ENCODE measurements at regions not wholly inside any gene's neighbourhood (a gene's known extent, or its start where the extent isn't known, plus 50 kb on each side); places are given as distances from the start of the nearest gene placed in this dataset.

DNA sequence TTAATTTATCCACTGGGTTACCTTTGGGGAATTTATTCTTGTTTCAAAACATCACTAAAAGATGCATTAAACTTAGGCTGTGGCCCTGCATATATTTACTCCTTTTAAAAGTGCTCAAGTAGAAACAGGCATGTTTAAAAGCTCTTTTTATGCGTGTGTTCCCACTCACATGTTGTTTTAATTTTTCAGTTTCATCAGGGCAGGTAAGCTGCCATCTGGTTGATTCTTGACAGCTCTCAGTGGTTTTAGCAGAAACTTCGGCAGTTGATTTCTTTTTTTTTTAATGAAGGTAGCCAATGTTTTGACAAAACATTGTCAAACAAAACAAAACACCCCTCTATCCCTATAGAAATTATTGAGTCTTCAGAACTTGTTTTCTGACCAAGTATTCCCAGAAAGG is 89.6 kb upstream of the LGR5 start:
- TF ChIP-seq, protein P1, sequence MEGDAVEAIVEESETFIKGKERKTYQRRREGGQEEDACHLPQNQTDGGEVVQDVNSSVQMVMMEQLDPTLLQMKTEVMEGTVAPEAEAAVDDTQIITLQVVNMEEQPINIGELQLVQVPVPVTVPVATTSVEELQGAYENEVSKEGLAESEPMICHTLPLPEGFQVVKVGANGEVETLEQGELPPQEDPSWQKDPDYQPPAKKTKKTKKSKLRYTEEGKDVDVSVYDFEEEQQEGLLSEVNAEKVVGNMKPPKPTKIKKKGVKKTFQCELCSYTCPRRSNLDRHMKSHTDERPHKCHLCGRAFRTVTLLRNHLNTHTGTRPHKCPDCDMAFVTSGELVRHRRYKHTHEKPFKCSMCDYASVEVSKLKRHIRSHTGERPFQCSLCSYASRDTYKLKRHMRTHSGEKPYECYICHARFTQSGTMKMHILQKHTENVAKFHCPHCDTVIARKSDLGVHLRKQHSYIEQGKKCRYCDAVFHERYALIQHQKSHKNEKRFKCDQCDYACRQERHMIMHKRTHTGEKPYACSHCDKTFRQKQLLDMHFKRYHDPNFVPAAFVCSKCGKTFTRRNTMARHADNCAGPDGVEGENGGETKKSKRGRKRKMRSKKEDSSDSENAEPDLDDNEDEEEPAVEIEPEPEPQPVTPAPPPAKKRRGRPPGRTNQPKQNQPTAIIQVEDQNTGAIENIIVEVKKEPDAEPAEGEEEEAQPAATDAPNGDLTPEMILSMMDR (IDR thresholded peaks at IDR 0.05; ENCODE audit: low read depth, low read length, missing control alignments), result no peak
- DNase-seq (ENCODE audit: low read depth), result no peak
- no peak overlapping the region for H3K4me3 ChIP-seq (ENCODE audit: low read depth, low read length)

DNA sequence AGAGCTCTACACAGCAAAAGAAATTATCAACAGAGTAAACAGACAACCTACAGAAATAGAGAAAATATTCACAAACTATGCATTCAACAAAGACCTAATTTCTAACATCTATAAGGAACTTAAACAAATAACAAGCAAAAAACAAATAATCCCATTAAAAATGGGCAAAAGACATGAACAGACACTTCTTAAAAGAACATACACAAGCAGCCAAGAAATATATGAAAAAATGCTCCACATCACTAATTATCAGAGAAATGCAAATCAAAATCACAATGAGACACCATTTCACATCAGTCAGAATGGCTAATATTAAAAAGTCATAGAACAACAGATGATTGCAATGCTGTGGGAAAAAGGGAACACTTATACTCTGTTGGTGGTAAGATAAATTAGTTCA is 100.7 kb upstream of the LGR5 start:
- no peak for DNase-seq (ENCODE audit: low read depth)
- H3K4me3 ChIP-seq (ENCODE audit: low read depth, low read length), result no peak overlapping the region
- TF ChIP-seq, protein P1 (IDR thresholded peaks at IDR 0.05; ENCODE audit: low read depth, low read length, missing control alignments), result no peak

DNA sequence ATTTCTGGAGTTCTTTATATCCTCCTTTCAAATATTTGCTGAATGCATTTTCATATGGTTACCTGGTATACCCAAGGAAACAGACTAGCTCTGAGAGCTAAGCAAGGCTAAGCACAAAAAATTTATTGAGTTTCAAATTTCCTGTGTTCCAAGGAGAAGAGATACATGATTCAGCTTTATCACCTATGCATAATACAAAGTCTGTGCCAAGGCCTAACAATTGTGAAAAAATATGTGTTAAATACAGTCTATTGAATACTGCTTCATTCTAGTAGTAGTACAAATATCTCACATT is 103.7 kb upstream of the LGR5 start:
- no peak for DNase-seq (ENCODE audit: low read depth)
- TF ChIP-seq, protein P1 (IDR thresholded peaks at IDR 0.05; ENCODE audit: low read depth, low read length, missing control alignments), result no peak
- H3K4me3 ChIP-seq (ENCODE audit: low read depth, low read length), result no peak overlapping the region

DNA sequence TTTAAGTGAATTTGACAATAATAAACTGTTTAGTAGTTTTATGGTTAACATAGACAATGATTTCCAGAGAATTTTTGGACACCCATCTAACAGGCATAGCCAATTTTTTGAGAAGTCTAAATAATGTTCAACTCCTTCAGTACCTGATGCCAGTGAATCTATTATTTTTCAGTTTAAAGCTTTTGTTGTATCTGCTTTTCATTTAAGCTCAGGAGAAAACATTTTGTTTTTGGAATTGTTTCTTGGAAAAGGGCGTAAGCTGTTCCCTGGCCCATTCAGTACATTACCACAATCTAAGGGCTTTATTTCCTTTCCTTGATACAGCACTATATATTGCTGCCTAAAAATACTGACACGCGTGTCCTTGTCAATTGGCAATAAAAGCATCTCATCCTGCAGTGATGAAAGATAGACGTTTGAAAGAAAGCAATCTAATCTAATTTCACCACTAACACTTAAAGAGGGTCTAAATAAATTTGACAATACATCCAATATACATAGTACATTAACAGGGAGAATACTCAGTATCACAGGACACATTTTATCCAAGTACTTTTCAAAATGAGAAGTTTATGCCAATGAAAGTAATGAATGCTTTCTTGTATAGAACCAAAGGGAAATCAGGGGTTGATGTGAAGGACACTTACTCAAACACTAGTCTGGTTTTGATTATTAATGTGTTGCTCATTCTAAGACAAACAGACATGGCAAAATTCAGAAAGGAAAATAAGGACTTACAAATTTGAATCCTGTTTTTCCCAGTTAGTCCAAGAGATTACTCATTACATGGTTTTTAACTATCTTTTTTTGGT is 104.2 kb upstream of the LGR5 start:
- TF ChIP-seq, protein P1 (IDR thresholded peaks at IDR 0.05; ENCODE audit: low read depth, low read length, missing control alignments), result no peak
- no peak for DNase-seq (ENCODE audit: low read depth)
- no peak overlapping the region for H3K4me3 ChIP-seq (ENCODE audit: low read depth, low read length)

DNA sequence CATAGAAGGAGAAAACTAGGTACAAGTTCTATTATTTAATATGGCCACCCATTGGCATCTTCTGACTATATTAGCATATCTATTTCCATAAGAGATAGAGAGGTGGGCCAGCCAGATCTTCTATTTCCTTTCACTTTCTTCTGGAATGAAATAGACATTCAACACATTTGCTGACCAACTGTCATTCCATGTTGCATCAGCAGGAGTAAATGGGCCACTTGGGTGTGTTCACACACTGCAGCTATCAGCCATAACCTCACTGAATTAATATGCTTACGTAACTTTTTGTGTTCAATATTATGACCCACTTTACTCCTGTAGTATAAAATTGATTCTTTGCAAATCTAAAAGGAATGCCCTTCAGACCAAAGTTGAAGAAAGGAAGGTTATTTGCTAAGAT is 106.2 kb upstream of the LGR5 start:
- TF ChIP-seq, protein P1 (IDR thresholded peaks at IDR 0.05; ENCODE audit: low read depth, low read length, missing control alignments), result no peak
- no peak overlapping the region for H3K4me3 ChIP-seq (ENCODE audit: low read depth, low read length)
- no peak for DNase-seq (ENCODE audit: low read depth)

DNA sequence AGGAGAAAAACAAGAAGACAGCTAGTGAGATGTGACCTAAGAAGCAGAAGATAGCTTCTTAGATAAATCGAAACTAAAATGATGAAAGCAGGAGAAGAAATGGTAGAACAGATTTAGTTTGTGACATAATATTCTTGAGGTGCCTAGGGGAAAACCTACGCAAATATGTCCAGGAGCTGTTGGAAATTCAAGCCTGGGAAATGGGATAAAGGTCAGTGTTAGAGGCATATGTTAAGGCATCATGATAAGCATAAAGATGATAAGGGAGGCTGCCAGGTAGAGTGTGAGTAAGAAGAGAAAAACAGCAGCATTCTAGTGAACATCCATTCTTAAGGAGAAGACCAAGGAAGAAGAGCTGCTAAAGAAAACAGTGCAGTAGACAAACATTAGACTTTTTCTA is 109.6 kb upstream of the LGR5 start:
- H3K4me3 ChIP-seq (ENCODE audit: low read depth, low read length), result no peak overlapping the region
- no peak for DNase-seq (ENCODE audit: low read depth)
- TF ChIP-seq, protein P1 (IDR thresholded peaks at IDR 0.05; ENCODE audit: low read depth, low read length, missing control alignments), result no peak

DNA sequence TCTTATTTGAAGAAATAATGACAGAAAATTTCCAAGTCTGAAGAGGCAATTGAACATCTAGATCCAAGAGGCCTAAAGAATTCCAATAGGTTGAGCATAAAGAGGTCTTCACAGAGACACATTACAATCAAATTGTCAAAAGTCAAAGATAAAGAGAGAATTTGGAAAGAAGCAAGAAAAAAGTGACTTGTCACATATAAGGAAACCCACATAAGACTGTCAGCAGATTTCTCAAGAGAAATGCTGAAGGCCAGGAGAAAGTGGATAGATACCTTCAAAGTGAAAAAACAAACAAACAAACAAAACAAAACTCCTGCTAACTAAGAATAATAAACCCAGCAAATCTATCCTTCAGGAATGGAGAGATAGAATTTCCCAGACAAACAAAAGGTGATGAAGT is 118.1 kb upstream of the LGR5 start:
- TF ChIP-seq, protein P1 (IDR thresholded peaks at IDR 0.05; ENCODE audit: low read depth, low read length, missing control alignments), result no peak
- H3K4me3 ChIP-seq (ENCODE audit: low read depth, low read length), result no peak overlapping the region
- no peak for DNase-seq (ENCODE audit: low read depth)

All from GM12864 (cell line).